HG03378 (cell line): ENCODE measurements at regions not wholly inside any gene's neighbourhood (a gene's known extent, or its start where the extent isn't known, plus 50 kb on each side); places are given as distances from the start of the nearest gene placed in this dataset.
"Not testable (repeated sequence)": the region's sequence is repeated elsewhere in the genome, so short reads cannot be mapped to it uniquely, and the experiment has no call there.

ENCODE experiments used
- ATAC-seq: cut with Tn5 transposase; IDR thresholded peaks from one replicate; pipeline ENCODE4 v1.9.1; 2021; ENCODE audit warnings: mild to moderate bottlenecking, moderate library complexity; ENCODE audit not compliant: unreplicated experiment

DNA sequence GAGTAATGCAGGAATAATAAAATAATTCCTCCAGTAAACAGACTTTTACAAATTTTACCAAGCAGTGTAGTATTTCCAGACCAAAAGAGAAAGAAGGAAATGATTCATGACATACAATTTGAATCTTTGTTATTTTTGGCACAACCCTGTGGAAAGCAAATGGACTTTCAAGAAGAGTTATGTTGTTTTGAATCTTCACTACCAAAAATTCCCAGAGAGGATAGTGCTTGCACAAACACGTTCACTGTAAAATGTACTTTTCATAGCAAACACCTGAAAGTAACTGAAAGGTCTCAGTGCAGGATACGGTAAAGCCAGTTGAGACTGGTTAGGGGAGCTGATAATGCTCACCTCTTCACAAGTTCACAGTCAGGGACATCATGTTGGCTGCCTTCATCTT is 107.1 kb downstream of the USP22 start:
- ATAC-seq, result no peak

DNA sequence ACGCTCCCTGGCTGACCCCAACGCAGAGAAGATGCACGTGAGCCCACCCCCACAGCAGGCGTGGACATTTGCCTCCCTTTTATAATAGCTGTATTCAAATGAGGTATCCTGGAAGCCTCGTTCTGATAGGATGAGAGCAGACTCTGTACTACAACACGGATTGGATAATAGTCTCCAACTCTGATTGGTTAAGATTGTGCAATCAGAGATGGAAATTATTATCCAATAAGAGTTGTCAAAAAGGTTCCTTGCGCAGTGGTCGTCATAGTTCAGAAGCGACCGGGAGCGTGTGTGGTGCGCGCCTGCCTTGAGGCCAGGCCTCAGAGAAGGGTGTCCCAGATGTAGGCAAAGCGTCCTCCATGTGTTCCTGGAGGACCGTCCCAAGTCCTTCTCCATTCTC is 104.6 kb downstream of the USP22 start:
- ATAC-seq, result no peak

GRCh38 chr17:20938988-20939615 is 103.7 kb downstream of the USP22 start:
- no peak for ATAC-seq

DNA sequence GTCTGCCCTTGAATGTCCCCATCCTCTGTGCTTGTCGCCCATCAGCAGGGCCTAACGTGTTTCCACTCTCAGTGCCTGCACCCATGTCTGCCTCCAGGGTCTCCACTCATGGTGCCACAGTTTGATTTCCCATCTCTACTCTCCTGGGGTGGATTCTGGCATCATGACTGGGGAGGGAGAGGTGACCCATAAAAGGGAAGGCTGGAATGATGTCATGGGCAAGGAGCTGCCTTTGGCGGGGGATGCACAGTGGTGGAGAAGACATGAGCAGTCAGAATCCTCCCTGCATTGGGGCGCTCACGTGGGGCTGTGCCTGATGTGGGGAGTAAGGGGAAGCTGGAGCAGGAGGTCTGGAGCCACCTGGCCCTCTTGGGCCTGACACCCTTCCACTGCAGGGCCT is 100.9 kb downstream of the USP22 start:
- no peak for ATAC-seq

GRCh38 chr17:20944014-20944865 is 98.6 kb downstream of the USP22 start:
- no peak for ATAC-seq

GRCh38 chr17:20947708-20948107 is 95.1 kb downstream of the USP22 start:
- ATAC-seq, result not testable (repeated sequence)

- no peak for ATAC-seq
Measured at GRCh38 chr17:20948984-20949777, 93.6 kb downstream of the USP22 start.
